ENCODE measurements at regions not wholly inside any gene's neighbourhood (a gene's known extent, or its start where the extent isn't known, plus 50 kb on each side); places are given as distances from the start of the nearest gene placed in this dataset.

- ChIA-PET CTCF (no interaction called here), POLR2A (no interaction called here)
- no peaks in the 10 kb centered on the region for H3K36me3 ChIP-seq (ENCODE audit: control insufficient read depth, insufficient read depth, low read length)
- no peak for DNase-seq (ENCODE audit: low read depth)
- no peak for TF ChIP-seq CTCF (IDR thresholded peaks at IDR 0.05; ENCODE audit: insufficient read depth, low read depth, low read length)
- no peak overlapping the region for H3K4me3 ChIP-seq (ENCODE audit: low read depth, low read length)
- no peaks in the 10 kb centered on the region for H3K27me3 ChIP-seq (ENCODE audit: control insufficient read depth, insufficient read depth, low read length)
These were observed 272.8 kb upstream of the TCERG1L start for GRCh38 chr10:131584287-131584686.

GRCh38 chr10:131585761-131586160 lies 274.2 kb upstream of the TCERG1L start:
- no peak for DNase-seq (ENCODE audit: low read depth)
- Histone ChIP-seq H3K36me3 (ENCODE audit: control insufficient read depth, insufficient read depth, low read length) (no peaks in the 10 kb centered on the region), H3K4me3 (ENCODE audit: low read depth, low read length) (no peak overlapping the region), H3K27me3 (ENCODE audit: control insufficient read depth, insufficient read depth, low read length) (no peaks in the 10 kb centered on the region)
- POLR2A ChIA-PET = no interaction called here
- no peak for TF ChIP-seq CTCF (IDR thresholded peaks at IDR 0.05; ENCODE audit: insufficient read depth, low read depth, low read length)
- CTCF ChIA-PET = no interaction called here

GRCh38 chr10:131586958-131587357 lies 275.4 kb upstream of the TCERG1L start:
- no peak for DNase-seq (ENCODE audit: low read depth)
- no peaks in the 10 kb centered on the region for H3K36me3 ChIP-seq (ENCODE audit: control insufficient read depth, insufficient read depth, low read length)
- CTCF ChIA-PET = no interaction called here
- no peak for TF ChIP-seq CTCF (IDR thresholded peaks at IDR 0.05; ENCODE audit: insufficient read depth, low read depth, low read length)
- POLR2A ChIA-PET = no interaction called here
- H3K4me3 ChIP-seq (ENCODE audit: low read depth, low read length) = no peak overlapping the region
- no peaks in the 10 kb centered on the region for H3K27me3 ChIP-seq (ENCODE audit: control insufficient read depth, insufficient read depth, low read length)

GRCh38 chr10:131587976-131588680 lies 276.6 kb upstream of the TCERG1L start:
- CTCF ChIA-PET = no interaction called here
- Histone ChIP-seq H3K4me3 (ENCODE audit: low read depth, low read length) (no peak overlapping the region), H3K27me3 (ENCODE audit: control insufficient read depth, insufficient read depth, low read length) (no peaks in the 10 kb centered on the region), H3K36me3 (ENCODE audit: control insufficient read depth, insufficient read depth, low read length) (no peaks in the 10 kb centered on the region)
- DNase-seq (ENCODE audit: low read depth) = no peak
- no peak for TF ChIP-seq CTCF (IDR thresholded peaks at IDR 0.05; ENCODE audit: insufficient read depth, low read depth, low read length)
- POLR2A ChIA-PET = no interaction called here

- Histone ChIP-seq H3K27me3 (ENCODE audit: control insufficient read depth, insufficient read depth, low read length) (no peaks in the 10 kb centered on the region), H3K4me3 (ENCODE audit: low read depth, low read length) (no peak overlapping the region), H3K36me3 (ENCODE audit: control insufficient read depth, insufficient read depth, low read length) (no peaks in the 10 kb centered on the region)
- ChIA-PET CTCF (no interaction called here), POLR2A (no interaction called here)
- TF ChIP-seq CTCF (IDR thresholded peaks at IDR 0.05; ENCODE audit: insufficient read depth, low read depth, low read length) = no peak
- DNase-seq (ENCODE audit: low read depth) = no peak
These were observed 277.2 kb upstream of the TCERG1L start for GRCh38 chr10:131588704-131589220.
